HG03097 (cell line): ENCODE measurements at regions not wholly inside any gene's neighbourhood (a gene's known extent, or its start where the extent isn't known, plus 50 kb on each side); places are given as distances from the start of the nearest gene placed in this dataset.

ENCODE experiments used
- ATAC-seq: cut with Tn5 transposase; IDR thresholded peaks from one replicate; pipeline ENCODE4 v1.9.1; 2021; ENCODE audit not compliant: unreplicated experiment, low FRiP score

DNA sequence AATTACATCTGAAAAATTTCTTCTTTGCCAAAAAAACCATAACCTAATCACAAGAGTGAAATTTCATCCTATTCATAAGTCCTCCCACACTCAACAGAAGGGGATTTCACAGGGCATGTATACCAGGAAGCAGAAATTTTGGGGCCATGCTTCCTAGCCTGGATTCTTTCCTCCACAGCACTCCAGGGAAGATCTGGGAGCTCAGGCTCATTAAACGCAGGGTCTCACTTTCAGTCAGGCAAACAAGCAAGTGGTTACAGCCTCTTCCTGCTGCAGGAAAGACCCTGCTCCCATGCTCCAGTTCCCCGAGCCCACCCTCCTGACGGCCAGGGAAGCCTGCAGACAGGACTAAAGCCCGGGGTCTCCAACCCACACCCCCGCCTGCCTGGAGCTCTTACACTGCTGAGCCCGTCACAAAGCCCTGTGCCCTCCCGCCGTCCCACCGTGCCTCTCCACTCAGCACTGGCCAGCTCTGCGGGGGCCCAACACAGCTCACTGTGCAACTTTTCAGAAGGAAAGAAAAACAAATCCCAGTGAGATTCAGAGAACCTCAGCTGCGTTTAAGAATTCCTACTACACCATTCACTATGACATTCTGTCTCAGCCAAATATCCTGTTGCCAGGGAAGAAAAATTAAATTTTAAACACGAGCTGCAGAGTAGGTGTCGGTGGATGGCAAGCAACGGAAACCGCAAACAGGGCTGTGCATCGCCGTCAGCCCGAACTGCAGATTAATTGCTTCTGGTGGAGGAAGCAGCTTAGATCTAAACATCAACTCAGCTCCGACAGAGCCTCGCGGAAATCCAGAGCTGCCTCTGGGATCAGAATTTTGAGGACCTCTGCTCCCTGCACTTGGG is 106.7 kb upstream of the SFSWAP start:
- peak; percentile 40 for ATAC-seq

DNA sequence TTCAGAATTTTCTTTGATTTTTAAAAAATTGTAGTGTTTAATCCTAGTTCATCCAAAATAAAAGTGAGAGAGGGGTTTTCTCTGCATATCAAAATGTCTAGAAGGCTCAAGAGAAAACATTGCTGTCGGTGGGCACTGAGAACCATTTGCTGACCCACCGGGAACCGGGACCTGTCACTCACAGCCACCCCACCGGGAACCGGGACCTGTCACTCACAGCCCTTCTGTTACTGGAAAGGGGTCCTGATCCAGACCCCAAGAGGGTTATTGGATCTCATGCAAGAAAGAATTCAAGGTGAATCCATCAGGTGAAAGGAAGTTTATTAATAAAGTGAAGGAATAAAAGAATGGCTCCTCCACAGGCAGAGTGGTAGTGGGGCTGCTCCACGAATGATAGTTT is 106.0 kb upstream of the SFSWAP start:
- ATAC-seq: no peak

DNA sequence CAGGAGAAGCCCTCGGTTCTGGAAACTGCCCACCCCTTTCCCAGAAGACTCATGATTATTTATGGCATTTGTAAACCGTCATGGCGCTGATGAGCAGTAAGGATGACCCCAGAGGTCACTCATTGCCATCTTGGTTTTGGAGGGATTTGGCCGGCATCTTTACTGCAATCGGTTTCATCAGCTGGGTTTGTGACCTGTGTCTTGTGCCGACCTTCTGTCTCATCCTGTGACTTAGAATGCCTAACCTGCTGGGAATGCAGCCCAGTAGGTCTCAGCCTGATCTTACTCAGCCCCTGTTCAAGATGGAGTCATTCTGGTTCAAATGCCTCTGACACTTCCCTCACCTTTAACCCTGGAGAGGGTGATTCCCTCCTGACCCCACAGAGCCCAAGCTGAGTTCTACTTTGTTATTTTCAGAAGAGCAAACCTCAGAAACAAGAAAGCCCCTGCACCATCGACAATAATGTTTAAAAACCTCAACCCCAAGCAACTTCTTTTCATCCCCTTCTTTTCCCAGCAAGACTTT is 105.5 kb upstream of the SFSWAP start:
- no peak for ATAC-seq

DNA sequence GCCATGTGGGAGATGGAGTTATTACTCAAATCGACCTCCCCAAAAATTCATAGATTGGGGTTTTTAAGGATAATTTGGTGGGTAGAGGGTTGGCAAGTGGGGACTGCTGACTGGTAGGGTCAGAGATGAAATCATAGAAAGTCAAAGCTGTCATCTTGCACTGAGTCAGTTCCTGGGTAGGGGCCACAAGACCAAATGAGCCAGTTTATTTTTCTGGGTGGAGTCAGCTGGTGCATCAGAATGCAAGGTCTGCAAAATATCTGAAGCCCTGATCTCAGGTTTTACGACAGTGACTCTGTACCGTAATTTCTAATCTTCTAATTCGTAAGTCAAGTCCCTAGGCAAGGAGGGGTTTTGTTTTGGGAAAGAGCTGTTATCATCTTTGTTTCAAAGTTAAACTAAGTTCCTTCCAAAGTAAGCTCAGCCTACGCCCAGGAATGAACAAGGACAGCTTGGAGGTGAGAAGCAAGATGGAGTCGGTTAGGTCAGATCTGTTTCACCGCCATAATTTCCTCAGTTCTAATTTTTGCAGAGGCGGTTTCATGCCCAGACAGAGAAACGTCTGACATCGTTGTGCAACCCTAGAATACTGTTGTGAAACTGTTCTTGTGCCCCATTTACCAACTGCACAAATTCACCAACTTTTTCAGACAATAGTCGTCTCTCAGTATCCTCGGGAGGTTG is 104.5 kb upstream of the SFSWAP start:
- no peak for ATAC-seq

DNA sequence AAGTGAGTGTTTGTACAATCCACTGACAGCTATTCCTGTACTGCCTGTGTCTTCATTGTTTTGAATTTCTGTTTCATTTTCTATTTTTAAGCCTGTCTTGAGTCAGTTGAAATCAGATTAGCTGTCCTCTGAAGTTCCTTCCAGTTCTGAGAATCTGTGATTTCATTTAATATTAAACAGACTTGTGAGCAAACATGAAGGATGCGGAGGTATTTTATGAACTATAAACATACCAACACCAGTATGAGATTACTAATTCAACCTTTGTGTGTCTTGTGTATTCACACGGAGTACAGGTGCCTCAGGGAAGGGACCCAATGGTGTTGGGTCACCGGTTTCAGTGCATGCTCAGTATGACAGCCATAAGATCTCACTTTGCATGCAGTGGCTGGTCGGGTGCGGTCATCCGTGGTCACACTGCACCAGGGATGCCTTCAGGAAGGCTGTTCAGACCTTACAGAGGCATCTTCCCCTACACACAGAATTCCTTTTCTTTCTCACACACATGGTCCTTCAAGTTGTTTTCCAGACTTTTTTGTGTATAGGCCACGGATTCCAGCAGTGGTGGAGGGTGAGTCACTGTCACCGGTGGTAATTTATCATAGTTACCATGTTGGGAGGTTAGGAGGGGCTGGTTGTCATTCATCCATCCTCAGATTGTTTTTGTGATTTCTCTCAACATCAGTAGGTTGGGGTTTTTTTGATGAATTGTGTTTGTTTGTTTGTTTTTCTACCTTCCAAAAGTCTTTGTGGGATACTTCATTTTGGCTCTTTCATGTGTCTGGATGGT is 103.0 kb upstream of the SFSWAP start:
- peak; percentile 73 for ATAC-seq

DNA sequence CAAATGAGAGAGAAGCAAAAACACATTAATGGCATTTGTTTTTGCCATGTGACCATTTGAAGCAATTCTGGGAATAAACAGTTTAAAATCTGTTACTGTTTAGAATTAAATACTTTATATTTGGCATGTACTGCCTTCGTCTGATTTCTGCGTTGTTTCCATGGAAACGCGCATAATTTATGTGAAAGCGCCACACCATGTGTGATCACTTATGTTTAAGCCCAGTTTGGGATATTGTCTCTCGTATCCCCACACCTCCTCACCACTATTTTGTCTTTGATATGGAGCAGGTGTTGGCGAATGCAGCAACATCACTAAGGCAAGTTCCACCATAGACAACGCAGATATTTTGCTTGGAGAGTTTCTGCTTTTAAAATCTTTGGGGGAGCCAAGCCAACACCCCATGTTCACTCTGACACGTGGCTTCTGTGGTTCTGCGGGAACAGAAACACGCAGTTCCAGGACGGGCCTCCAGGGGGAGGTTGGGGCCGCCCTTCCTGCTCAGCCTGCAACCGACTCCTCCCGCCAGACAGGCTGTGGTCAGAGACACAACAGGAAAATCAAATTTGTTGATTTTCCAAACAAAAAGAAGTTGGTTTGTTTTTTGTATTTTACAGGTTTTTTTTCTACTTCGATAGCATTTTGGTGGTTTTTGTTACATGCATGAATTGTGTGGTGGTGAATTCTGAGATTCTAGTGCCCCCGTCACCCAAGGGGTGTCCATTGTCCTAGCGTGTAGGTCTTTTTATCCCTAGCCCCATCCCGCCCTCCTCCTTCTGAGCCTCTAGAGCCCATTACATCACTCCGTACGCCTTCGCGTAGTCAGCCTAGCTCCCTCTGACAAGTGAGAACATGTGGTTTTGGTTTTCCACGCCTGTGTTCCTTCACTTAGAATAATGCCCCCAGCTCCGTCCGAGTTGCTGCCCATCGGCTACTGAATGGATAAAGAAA is 101.9 kb upstream of the SFSWAP start:
- no peak for ATAC-seq

DNA sequence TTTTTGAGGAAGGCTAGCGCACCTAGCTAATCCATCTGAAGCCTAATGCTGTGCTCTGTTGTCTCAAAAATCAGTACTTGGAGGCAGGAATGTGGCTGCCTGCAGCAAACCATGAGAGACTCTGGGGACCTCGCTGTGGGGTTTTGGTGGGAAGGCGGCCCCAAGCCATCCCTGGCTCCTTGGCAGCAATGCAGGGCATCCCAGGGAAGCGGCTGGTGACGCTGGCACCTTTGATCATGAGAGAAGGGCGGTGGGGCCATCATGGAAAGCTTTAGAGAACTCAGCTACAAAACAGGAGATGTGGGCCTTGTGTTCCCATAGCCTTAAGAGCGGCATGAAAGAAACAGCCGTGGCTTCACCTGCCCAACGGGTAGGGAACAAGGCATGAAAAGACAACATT is 101.1 kb upstream of the SFSWAP start:
- ATAC-seq: no peak

DNA sequence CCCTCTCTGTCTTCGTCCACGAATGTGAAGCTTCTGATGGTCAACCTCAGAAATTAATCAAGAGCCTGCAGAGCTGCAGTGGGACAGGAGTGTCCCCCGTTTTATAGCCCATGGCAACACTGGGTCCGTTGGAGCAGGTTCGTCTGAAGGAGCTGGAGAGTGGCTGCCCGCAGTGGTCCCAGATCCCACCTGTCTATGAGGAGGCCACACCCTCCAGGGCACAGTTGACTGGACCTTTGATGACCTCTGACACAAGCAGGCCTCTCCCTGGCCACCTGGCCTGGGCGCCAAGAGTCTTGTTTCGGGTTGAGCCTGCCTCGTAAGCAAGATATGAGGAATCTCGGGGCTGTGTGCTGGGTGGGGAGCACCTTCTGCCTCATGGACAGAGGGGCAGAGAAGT is 100.7 kb upstream of the SFSWAP start:
- ATAC-seq: no peak

DNA sequence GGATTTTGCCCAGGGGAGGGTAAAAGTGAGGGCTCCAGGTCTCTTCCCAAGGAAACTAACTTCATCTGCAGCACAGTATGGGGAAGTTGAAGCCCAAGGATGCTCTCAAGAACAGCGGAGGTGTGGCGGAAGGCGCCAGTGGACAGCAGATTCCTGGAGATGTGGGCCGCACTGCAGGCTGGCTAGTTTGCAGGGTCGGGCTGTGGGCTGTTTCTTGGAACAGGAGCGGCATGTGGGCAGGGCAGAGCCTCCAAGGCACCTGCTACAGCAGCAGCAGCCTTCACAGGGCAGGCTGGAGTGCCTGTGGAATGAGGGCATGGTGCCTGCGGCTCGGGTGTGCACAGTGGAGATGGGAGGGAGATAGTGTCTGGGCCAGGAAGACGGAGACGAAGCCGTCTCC is 100.0 kb upstream of the SFSWAP start:
- ATAC-seq: no peak

DNA sequence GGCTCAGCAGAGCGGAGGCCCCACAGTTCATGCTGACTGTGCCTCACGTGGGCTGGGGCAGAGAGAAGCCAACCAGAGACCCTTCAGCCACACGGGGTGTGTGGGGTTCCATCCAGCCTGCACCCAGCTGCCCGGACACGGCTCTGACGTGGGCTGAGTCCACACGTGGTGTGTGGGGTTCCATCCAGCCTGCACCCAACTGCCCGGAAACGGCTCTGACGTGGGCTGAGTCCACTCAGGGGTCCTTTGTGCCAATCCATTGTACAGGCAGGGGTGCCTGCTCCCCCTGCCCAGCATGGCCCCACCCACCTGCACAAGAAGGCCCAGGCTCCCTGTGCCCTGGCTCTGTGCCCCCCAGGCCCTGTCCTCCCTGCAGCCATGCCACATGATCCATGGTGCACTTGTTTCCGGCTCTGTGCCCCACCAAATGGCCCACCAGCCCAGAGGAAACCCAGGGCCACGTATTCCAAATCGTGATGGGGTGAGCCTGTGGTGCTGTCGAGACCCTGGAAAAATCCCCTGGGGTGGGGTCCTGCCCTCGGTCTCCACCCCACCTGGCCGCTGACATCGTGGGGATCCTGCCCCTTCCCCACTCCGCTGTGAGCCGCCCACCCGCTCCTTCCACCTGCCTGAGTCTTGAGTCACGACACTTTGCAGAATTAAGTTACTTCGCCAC is 99.3 kb upstream of the SFSWAP start:
- no peak for ATAC-seq

DNA sequence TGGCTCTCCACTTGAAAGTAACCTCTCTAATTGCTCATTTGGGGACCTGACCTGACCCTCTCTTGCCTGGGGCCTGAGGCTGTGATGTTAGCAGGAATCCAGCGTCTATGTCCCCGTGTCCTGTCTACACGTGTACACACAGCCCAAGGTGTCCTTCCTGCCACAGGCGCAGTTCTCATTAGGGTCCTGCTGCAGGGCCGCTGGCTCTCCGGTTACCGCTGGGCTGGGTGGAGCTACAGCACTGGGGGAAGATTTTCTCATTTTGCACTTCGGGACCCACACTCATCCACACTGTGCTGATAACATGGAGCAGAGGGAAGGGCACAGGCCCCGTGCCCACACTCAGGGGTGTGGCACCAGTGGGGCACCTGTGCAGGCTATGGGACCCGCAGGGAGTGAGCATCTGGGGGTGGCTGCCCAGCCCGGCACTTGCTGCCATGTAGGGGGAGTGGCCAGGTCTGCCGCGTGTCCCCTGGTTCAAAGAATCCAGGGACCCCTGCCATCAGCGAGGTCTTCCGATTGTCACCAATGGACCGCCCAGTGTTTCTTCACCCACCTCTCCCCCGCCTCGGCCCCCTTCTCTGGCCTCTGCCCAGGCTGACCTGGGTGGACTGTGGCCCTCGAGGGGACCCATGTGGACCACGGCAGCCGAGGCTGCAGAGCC is 98.7 kb upstream of the SFSWAP start:
- no peak for ATAC-seq

DNA sequence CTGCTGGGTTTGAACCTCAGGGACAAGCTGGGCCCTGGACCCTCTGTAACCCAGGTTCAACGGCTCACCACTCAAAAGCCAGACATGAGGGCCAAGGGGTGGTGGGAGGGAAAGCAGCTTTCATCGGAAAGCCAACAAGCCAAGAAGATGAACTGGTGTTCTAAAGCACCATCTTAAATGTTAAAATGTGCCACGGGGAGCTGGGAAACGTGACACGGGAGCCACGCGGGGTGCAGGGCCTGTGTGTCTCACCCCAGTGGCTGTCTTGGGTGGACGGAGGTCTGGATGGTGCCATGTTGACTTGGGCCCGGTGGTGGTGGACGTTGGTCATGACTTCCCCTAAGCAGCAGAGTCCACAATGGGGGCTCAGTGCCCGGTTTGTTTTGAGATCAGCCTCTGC is 97.7 kb upstream of the SFSWAP start:
- ATAC-seq: no peak

DNA sequence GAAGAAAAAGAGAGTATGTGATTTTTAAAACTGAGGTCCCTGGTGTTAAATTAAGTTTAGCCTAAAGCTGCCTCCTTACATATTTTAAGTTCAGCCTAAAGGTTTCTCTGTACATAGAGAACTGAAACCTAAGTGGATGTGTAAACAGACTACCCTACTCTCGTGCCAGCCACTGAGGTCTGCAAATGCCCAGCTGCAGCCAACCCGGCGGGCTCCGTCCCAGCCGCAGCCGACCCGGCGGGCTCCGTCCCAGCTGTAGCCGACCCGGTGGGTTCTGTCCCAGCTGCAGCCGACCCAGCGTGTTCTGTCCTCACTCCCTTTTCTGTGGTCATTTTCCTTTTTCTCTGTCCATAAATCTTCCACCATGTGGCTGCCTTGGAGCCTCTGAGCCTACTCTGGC is 97.2 kb upstream of the SFSWAP start:
- no peak for ATAC-seq

DNA sequence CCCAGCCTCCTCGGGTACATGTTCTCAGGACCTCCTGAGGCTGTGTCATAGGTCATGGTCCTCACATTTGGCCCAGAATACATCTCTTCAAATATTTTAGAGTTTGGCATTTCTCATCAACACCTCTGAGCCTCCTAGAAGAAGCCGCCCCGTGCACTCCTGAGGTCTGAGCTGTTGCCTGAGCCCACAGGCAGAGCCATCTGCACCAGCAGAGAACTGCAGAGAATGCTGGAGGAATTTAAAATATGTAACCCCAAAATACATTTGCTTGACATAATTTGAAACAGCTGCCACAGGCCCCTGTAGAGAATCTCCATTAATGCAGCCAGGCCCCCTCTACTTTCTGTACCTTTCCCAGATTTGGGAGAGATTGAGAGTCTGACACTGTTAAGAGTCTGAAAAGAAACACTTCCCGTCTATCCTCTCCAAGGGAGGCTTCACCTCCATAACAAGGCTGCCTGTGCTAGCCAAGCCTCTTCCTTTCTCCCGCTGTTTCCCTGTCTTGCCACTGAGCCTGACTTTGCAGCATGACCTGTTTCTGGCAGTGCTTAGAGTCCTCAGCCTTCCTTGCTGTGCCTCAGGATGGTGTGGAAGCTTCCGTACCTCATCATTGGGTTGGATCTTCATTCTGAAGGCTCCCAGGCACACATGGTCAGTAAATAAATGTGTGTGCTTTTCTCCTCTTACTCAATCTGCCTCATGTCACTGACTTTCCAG is 95.4 kb upstream of the SFSWAP start:
- ATAC-seq: no peak

DNA sequence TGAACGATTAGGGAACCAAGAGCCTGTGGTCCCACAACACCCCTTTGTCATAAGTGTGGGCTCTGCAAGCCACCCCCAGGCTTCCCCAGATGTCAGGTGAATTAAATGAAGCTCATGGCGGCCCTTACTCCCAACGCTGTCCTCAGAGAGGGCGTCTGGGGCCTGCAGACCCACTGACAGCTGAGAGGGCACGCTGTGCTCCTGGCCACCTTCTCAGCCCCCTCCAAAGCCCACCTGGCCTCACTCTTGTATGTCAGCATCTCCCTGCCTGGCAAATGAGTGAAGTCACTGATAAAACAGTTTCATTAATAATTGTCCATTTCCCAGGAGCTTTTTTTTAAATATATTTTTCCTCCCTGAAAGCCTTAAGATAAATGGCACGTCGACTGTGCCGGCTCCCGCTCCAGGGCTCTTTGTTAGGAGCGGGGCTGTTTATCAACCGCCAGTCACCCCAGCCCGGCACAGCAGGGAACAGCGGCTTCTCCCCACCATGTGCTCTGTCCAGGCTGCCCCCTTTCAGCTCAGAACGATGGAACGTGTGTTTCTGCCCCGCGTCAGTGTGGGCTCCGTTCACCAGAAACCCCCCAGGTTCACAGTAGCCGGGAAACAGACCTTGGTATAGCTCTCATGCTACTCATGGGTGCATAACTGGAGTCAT is 94.7 kb upstream of the SFSWAP start:
- no peak for ATAC-seq

DNA sequence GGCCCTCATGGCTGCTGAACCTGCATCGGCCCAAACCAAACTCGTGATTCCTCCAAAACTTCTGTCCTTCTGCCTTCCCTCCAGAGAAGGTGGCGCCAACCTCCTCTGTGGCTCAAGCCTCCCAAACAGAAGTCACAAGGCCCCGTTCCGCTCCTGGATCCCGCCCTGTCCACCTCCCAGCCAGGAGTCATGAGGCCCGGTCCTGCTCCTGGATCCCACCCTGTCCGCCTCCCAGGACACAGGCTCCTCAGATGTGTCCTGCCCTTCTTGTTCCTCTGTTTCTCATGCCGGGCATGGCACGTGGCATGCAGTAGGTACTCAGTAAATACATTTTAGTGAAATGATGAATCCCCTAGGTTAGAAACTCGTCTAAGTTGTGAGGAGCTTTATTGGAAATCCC is 94.2 kb upstream of the SFSWAP start:
- ATAC-seq: no peak

DNA sequence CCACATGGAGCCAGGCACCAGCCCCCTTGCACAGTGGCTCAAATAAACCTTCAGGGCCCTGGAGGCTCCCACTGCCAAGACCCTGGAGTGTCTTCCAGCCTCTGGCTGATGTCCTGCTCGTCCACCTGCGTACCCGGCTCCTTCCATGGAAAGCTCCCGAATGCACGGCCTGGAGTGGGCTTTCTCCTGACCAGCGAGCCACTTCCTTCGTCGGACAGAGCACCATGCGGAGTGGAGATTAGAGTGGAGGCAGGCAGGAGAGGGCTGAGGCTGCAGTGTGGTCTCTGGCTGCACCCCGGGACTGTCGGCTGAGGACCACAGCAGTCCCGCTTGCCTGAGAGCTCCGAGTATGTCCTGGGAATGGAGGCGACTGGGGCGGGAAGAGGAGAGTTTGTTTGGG is 93.7 kb upstream of the SFSWAP start:
- no peak for ATAC-seq
